ENCODE measurements at regions not wholly inside any gene's neighbourhood (a gene's known extent, or its start where the extent isn't known, plus 50 kb on each side); places are given as distances from the start of the nearest gene placed in this dataset.

- TF ChIP-seq CTCF (IDR thresholded peaks at IDR 0.05) (no peak), POLR2A (IDR thresholded peaks at IDR 0.05) (no peak), POLR2AphosphoS5 (IDR thresholded peaks at IDR 0.05) (no peak), EP300 (IDR thresholded peaks at IDR 0.05) (no peak)
Observed at GRCh38 chr3:23726811-23727548, 78.8 kb upstream of the UBE2E1 start.

Data from suprapubic skin (tissue), 4 donors.